ENCODE measurements at regions not wholly inside any gene's neighbourhood (a gene's known extent, or its start where the extent isn't known, plus 50 kb on each side); places are given as distances from the start of the nearest gene placed in this dataset.

GRCh38 chr3:153338487-153338886, 176.5 kb downstream of the RAP2B start:
- Histone ChIP-seq H3K27ac (peak overlapping the region; percentile 19), H3K27me3 (replicated peaks) (no peaks in the 10 kb centered on the region), H3K36me3 (replicated peaks) (no peaks in the 10 kb centered on the region), H3K4me3 (ENCODE audit: low read depth, low read length) (no peak overlapping the region)
- in situ Hi-C loops (cut with HindIII; ENCODE audit: low pct_ligation_motif_present, low sequenced_read_pairs), result no loop called here
- no peak for TF ChIP-seq CTCF (IDR thresholded peaks at IDR 0.05; ENCODE audit: low read depth, low read length, missing control alignments)
- DNase-seq, result peak; percentile 65

- H3K36me3 ChIP-seq (replicated peaks), result no peaks in the 10 kb centered on the region
- no peak for DNase-seq
- in situ Hi-C loops (cut with HindIII; ENCODE audit: low pct_ligation_motif_present, low sequenced_read_pairs), result no loop called here
- peak overlapping the region; percentile 19 for H3K27ac ChIP-seq
- H3K4me3 ChIP-seq (ENCODE audit: low read depth, low read length), result no peak overlapping the region
- no peaks in the 10 kb centered on the region for H3K27me3 ChIP-seq (replicated peaks)
- no peak for TF ChIP-seq CTCF (IDR thresholded peaks at IDR 0.05; ENCODE audit: low read depth, low read length, missing control alignments)
Measured at GRCh38 chr3:153339065-153339464, 177.0 kb downstream of the RAP2B start.

- Histone ChIP-seq H3K27ac (no peak overlapping the region), H3K4me3 (ENCODE audit: low read depth, low read length) (no peak overlapping the region), H3K27me3 (replicated peaks) (no peaks in the 10 kb centered on the region), H3K36me3 (replicated peaks) (no peaks in the 10 kb centered on the region)
- no peak for TF ChIP-seq CTCF (IDR thresholded peaks at IDR 0.05; ENCODE audit: low read depth, low read length, missing control alignments)
- peak; percentile 28 for DNase-seq
- in situ Hi-C loops (cut with HindIII; ENCODE audit: low pct_ligation_motif_present, low sequenced_read_pairs), result no loop called here
Measured at GRCh38 chr3:153343988-153344782, 182.2 kb downstream of the RAP2B start.

GRCh38 chr3:153348457-153349107, 186.6 kb downstream of the RAP2B start:
- peak; percentile 9 for DNase-seq

GRCh38 chr3:153349108-153349499, 187.1 kb downstream of the RAP2B start:
- TF ChIP-seq CTCF (IDR thresholded peaks at IDR 0.05; ENCODE audit: low read depth, low read length, missing control alignments), result no peak
- H3K27ac ChIP-seq, result no peak overlapping the region
- no peaks in the 10 kb centered on the region for H3K27me3 ChIP-seq (replicated peaks)
- no peak overlapping the region for H3K4me3 ChIP-seq (ENCODE audit: low read depth, low read length)
- in situ Hi-C loops (cut with HindIII; ENCODE audit: low pct_ligation_motif_present, low sequenced_read_pairs), result no loop called here
- H3K36me3 ChIP-seq (replicated peaks), result no peaks in the 10 kb centered on the region
- DNase-seq, result no peak

More at GRCh38 chr3:153348457-153349107, 186.6 kb downstream of the RAP2B start:
- no peak overlapping the region for H3K4me3 ChIP-seq (ENCODE audit: low read depth, low read length)
- no peaks in the 10 kb centered on the region for H3K27me3 ChIP-seq (replicated peaks)
- H3K27ac ChIP-seq, result no peak overlapping the region
- H3K36me3 ChIP-seq (replicated peaks), result no peaks in the 10 kb centered on the region
- no peak for TF ChIP-seq CTCF (IDR thresholded peaks at IDR 0.05; ENCODE audit: low read depth, low read length, missing control alignments)
- in situ Hi-C loops (cut with HindIII; ENCODE audit: low pct_ligation_motif_present, low sequenced_read_pairs), result no loop called here
